Neural cell (in vitro differentiated cells): ENCODE measurements at regions not wholly inside any gene's neighbourhood (a gene's known extent, or its start where the extent isn't known, plus 50 kb on each side); places are given as distances from the start of the nearest gene placed in this dataset.

ENCODE experiments used
- H2AFZ ChIP-seq: fragments of 200-600, 300-800 bp; sonication (generic), shearing (Covaris generic); 2 replicates; pipeline ENCODE4 v1.6.0; 2014; ENCODE audit warnings: low read depth, mild to moderate bottlenecking, antibody characterized with exemption, low read length, moderate library complexity
- H3F3A ChIP-seq: fragments of 200-600 bp; shearing (Covaris generic); 2 replicates; pipeline ENCODE4 v1.6.1; 2016; ENCODE audit warnings: mild to moderate bottlenecking, moderate library complexity, mixed read lengths, antibody characterized with exemption, low read length; ENCODE audit not compliant: insufficient read depth, poor library complexity, severe bottlenecking
- H3K27ac ChIP-seq: fragments of 200-600, 300-800 bp; sonication (generic), shearing (Covaris generic); 2 replicates; pipeline ENCODE4 v1.5.1; 2014; ENCODE audit warnings: mild to moderate bottlenecking, low read length, moderate library complexity
- H3K27me3 ChIP-seq: fragments of 300-800, 200-600 bp; sonication (generic), shearing (Covaris generic); 2 replicates; pipeline ENCODE4 v1.6.0; 2014; ENCODE audit warnings: mild to moderate bottlenecking, low read depth, low read length, moderate library complexity; ENCODE audit not compliant: insufficient read depth
- H3K36me3 ChIP-seq: fragments of 300-800, 200-600 bp; sonication (generic), shearing (Covaris generic); 2 replicates; pipeline ENCODE4 v1.5.1; 2014; ENCODE audit warnings: mild to moderate bottlenecking, antibody characterized with exemption, low read length, moderate library complexity; ENCODE audit not compliant: insufficient read depth
- H3K4me2 ChIP-seq: fragments of 300-800, 200-600 bp; sonication (generic), shearing (Covaris generic); 2 replicates; pipeline ENCODE4 v1.6.0; 2014; ENCODE audit warnings: mild to moderate bottlenecking, low read length
- H3K4me3 ChIP-seq: fragments of 300-800, 200-600 bp; sonication (generic), shearing (Covaris generic); 2 replicates; pipeline ENCODE4 v1.5.1; 2014; ENCODE audit warnings: mild to moderate bottlenecking, low read length, moderate library complexity
- H3K79me2 ChIP-seq: fragments of 200-600 bp; shearing (Covaris generic); replicated peaks from 2 replicates; pipeline ENCODE4 v1.6.0; 2014; ENCODE audit warnings: mild to moderate bottlenecking, low read length, moderate library complexity; ENCODE audit not compliant: insufficient read depth
- H3K9ac ChIP-seq: fragments of 300-800, 200-600 bp; sonication (generic), shearing (Covaris generic); 2 replicates; pipeline ENCODE4 v1.6.1; 2016; ENCODE audit warnings: mild to moderate bottlenecking, low read length, mixed read lengths
- H3K9me2 ChIP-seq: fragments of 200-600 bp; shearing (Covaris generic); 2 replicates; pipeline ENCODE4 v1.6.1; 2016; ENCODE audit warnings: mild to moderate bottlenecking, low read length, mixed read lengths; ENCODE audit not compliant: insufficient read depth
- H3K9me3 ChIP-seq: fragments of 200-600, 300-800 bp; sonication (generic), shearing (Covaris generic); 2 replicates; pipeline ENCODE4 v1.6.1; 2016; ENCODE audit warnings: mild to moderate bottlenecking, mixed run types, low read length, moderate library complexity, mixed read lengths
- H4K20me1 ChIP-seq: fragments of 200-600 bp; shearing (Covaris generic); 2 replicates; pipeline ENCODE4 v1.6.1; 2016; ENCODE audit warnings: mild to moderate bottlenecking, mixed run types; ENCODE audit not compliant: insufficient read depth
- CTCF ChIP-seq: fragments of 450-650 bp; IDR thresholded peaks from 2 replicates; pipeline ENCODE4 v1.5.1; 2014; ENCODE audit warnings: antibody characterized with exemption, mild to moderate bottlenecking, moderate library complexity; ENCODE audit not compliant: poor library complexity, severe bottlenecking
- EP300 ChIP-seq: fragments of 450-650 bp; conservative IDR thresholded peaks from 2 replicates; pipeline ENCODE4 v1.6.1; 2014; ENCODE audit warnings: antibody characterized with exemption, mild to moderate bottlenecking, moderate library complexity; ENCODE audit not compliant: poor library complexity, severe bottlenecking
- EZH2 ChIP-seq: fragments of 200-600, 300-800 bp; shearing (Covaris generic), sonication (generic); IDR thresholded peaks from 2 replicates; pipeline ENCODE4 v1.6.1; 2014; ENCODE audit warnings: antibody characterized with exemption, low read length, borderline replicate concordance, mild to moderate bottlenecking; ENCODE audit not compliant: insufficient read depth, poor library complexity, severe bottlenecking
- MXI1 ChIP-seq: fragments of 450-650 bp; conservative IDR thresholded peaks from 2 replicates; pipeline ENCODE4 v1.6.1; 2014; ENCODE audit warnings: antibody characterized with exemption, mild to moderate bottlenecking; ENCODE audit not compliant: poor library complexity, severe bottlenecking
- POLR2AphosphoS5 ChIP-seq: IDR thresholded peaks from 2 replicates; pipeline ENCODE4 v1.6.1; 2012
- RAD21 ChIP-seq: fragments of 450-650 bp; conservative IDR thresholded peaks from 2 replicates; pipeline ENCODE4 v1.6.1; 2014; ENCODE audit warnings: antibody characterized with exemption, mild to moderate bottlenecking, moderate library complexity
- REST ChIP-seq: IDR thresholded peaks from 2 replicates; pipeline ENCODE4 v1.6.1; 2012; ENCODE audit warnings: borderline replicate concordance
- SMC3 ChIP-seq: fragments of 450-650 bp; conservative IDR thresholded peaks from 2 replicates; pipeline ENCODE4 v1.6.1; 2014; ENCODE audit warnings: antibody characterized with exemption, mild to moderate bottlenecking, moderate library complexity; ENCODE audit not compliant: poor library complexity
- TAF1 ChIP-seq: IDR thresholded peaks from 2 replicates; pipeline ENCODE4 v1.6.1; 2012; ENCODE audit warnings: low read depth

- Histone ChIP-seq H4K20me1 (no peaks in the 10 kb centered on the region), H3K36me3 (no peaks in the 10 kb centered on the region), H3K27me3 (no peaks in the 10 kb centered on the region), H3K9ac (no peak overlapping the region), H3K9me2 (no peaks in the 10 kb centered on the region), H2AFZ (no peak overlapping the region), H3K79me2 (no peaks in the 10 kb centered on the region), H3F3A (no peaks in the 10 kb centered on the region), H3K9me3 (no peaks in the 10 kb centered on the region), H3K27ac (no peak overlapping the region), H3K4me3 (no peak overlapping the region), H3K4me2 (no peak overlapping the region)
- TF ChIP-seq POLR2AphosphoS5 (no peak), TAF1 (no peak), RAD21 (no peak), EP300 (no peak), EZH2 (no peak), SMC3 (no peak), CTCF (no peak), MXI1 (no peak), REST (no peak)
Measured at GRCh38 chr10:63940277-63940922, 419.2 kb downstream of the REEP3 start.

- Histone ChIP-seq H3K4me3 (no peak overlapping the region), H3K9me2 (no peaks in the 10 kb centered on the region), H3K27me3 (no peaks in the 10 kb centered on the region), H3K79me2 (no peaks in the 10 kb centered on the region), H3K9me3 (no peaks in the 10 kb centered on the region), H4K20me1 (no peaks in the 10 kb centered on the region), H3K4me2 (no peak overlapping the region), H2AFZ (no peak overlapping the region), H3K36me3 (no peaks in the 10 kb centered on the region), H3F3A (no peaks in the 10 kb centered on the region), H3K9ac (no peak overlapping the region), H3K27ac (no peak overlapping the region)
- TF ChIP-seq MXI1 (no peak), REST (no peak), CTCF (no peak), TAF1 (no peak), EZH2 (no peak), POLR2AphosphoS5 (no peak), EP300 (no peak), SMC3 (no peak), RAD21 (no peak)
Measured at GRCh38 chr10:63964406-63964805, 443.2 kb downstream of the REEP3 start.
